ENCODE measurements at regions not wholly inside any gene's neighbourhood (a gene's known extent, or its start where the extent isn't known, plus 50 kb on each side); places are given as distances from the start of the nearest gene placed in this dataset.
"Not testable (repeated sequence)": the region's sequence is repeated elsewhere in the genome, so short reads cannot be mapped to it uniquely, and the experiment has no call there.

- TF ChIP-seq CTCF (conservative IDR thresholded peaks at IDR 0.05; ENCODE audit: low read length); EZH2phosphoT487 (IDR thresholded peaks at IDR 0.05; ENCODE audit: borderline replicate concordance): not testable (repeated sequence)
Measured at GRCh38 chr4:162965978-162966377, 200.7 kb downstream of the NAF1 start.

Measured in Loucy (cell line).